ENCODE measurements at regions not wholly inside any gene's neighbourhood (a gene's known extent, or its start where the extent isn't known, plus 50 kb on each side); places are given as distances from the start of the nearest gene placed in this dataset.

GRCh38 chr20:19929481-19930145 is 87.5 kb upstream of the NAA20 start:
- no peak for TF ChIP-seq EP300 (IDR thresholded peaks at IDR 0.05)
- TF ChIP-seq CTCF (IDR thresholded peaks at IDR 0.05): no peak
- no peak for TF ChIP-seq POLR2A (IDR thresholded peaks at IDR 0.05)
- no peak for TF ChIP-seq POLR2AphosphoS5 (IDR thresholded peaks at IDR 0.05)

All from stomach (tissue), 4 donors.